G401.6 (cell line): ENCODE measurements at regions not wholly inside any gene's neighbourhood (a gene's known extent, or its start where the extent isn't known, plus 50 kb on each side); places are given as distances from the start of the nearest gene placed in this dataset.

Experiments
- FAIRE-seq: peaks from 2 replicates; lab custom pipeline; 2012; peaks lifted over from hg19 to GRCh38; lab: Jason Lieb, UNC

DNA sequence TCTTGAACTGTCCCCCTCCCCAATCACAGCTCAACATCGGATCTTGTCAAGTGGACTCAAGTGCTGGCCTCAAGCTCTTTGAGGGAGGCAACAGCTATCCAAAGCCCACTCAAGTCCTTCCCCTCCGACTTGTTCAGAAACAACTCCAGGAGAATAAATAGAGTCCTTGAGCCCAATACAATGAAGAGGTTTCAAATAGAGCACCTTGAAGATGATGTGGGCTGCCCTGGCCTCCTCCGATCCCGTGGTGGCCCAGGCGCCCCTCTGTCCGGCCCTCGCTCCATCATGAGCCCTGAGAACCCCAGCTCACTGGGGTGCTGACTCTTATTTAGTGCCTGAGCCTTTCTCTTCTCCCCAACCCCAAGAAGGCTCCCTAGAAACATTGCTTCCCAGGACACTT is 164.3 kb upstream of the PMEPA1 start:
- FAIRE-seq = no peak

- FAIRE-seq = no peak
These were observed 163.1 kb upstream of the PMEPA1 start for GRCh38 chr20:57872816-57873409.

GRCh38 chr20:57871237-57871632 is 161.4 kb upstream of the PMEPA1 start:
- no peak for FAIRE-seq

GRCh38 chr20:57870597-57871236 is 160.9 kb upstream of the PMEPA1 start:
- no peak for FAIRE-seq

- no peak for FAIRE-seq
These were observed 160.1 kb upstream of the PMEPA1 start for GRCh38 chr20:57869951-57870315.

DNA sequence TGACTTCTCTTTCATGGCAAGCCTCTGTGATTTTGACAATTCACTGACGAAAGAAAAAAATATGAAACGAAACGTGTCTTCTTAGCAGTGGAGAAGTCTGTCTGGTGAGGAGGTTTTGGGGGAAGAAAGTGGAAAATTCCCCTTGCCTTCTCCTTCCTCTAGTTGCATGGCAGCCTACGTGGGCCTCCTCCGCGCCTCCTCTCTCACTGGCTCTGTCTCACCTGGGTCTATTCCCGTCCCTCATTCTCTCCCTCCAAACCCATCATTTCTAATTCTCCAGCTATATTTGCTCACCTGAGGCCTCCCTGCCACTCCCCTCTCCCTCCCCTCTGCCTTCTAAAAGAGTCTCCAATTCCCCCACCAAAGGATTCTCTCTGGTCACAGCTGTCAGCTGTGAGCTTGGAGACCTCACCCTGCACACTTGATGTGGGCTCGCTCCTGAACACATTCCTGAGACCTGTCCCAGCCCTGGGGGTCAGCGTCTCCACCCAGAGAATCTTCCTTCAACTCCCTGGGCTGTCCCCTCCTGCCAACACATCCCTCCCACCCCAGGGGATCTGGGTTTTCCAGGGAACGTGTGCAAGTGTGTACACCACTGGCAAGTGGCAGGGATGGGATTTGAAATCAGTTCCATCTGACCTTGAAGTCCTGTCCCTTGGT is 159.6 kb upstream of the PMEPA1 start:
- FAIRE-seq = no peak

DNA sequence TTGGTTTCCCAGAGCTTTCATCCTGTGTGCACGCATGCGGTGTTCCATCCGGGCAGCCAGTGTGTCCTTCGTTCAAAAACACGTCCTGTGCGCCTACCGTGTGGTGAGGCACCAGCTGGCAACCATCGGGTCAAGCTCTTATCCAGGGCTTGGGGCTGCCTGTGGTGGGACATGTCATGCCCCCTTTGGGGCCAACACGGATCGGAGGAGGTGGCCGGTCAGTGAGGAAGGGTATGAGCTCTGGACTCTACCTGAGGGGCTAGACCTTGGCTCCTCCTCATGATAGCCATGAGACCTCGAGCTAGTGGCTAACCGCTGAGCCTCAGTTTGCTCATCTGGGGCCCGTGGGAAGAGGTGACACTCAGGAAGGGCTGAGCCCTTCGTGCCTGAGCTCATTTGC is 158.5 kb upstream of the PMEPA1 start:
- FAIRE-seq = no peak

DNA sequence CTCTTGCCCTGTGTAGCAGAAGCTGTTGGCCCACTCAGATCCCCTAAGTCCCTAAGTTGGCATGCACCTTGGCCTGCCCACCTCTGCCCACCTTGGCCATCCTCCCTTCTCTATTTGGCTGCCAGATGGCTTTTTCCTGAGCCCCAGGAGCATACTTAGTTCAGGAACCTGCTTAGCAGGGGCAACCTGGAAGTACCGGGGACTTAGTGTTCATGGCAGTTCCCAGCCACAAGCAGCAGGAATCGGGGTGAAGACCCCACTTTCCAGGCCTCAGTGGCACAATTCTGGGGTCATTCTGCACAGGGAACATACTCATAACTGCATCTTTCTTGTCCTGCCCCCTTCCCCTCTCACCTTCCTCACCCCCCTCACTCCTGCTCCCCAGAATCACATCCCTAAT is 158.0 kb upstream of the PMEPA1 start:
- no peak for FAIRE-seq

DNA sequence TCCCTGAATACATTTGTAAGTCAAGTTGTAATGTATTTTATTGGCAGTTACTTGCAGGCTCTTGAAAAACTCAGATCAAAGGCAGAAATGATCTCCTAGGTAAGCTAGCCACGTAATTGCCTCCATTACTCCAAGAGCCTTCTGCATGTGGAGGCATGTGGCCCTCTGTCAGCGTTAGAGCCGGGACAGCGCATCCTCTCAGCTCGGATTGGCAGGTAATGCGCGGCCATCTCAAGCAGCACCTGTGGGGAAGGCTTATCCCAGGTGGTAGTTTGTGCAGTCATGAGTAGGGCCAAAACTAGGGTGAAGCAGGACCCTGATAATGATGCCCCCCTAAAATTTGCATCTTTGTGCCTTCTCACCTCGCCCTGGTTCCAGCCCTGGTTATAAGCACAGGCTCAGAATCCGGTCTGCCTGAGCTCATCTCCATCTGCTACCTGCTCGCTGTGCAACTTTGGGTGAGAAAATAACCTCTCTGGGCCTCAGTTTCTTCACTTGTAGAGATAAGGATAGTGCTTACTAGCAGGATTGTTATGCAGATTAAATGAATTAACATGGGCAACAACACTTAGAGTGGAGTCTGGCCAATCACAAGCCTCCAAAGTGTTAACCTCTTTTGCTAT is 157.5 kb upstream of the PMEPA1 start:
- no peak for FAIRE-seq

- FAIRE-seq = no peak
These were observed 156.7 kb upstream of the PMEPA1 start for GRCh38 chr20:57866250-57867106.

- FAIRE-seq = no peak
These were observed 155.5 kb upstream of the PMEPA1 start for GRCh38 chr20:57865266-57865665.

DNA sequence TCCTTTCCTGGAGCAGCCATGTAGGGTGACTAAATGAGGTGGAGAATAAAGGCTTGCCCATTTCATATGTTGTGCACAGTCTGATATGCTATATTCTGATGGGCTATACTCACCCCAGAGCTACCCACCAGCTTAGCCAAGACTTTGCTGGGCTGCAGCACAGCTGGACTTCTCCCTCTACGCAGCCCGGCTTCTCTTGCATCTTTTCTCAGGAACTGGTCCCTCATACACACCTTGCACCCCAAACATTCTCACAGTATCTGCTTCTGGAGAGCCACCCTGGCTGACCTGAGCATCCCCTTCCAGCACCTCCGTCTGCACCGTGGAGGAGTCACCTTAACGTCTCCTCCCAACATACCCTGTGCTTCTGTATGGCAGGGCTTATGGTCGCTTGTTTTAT is 150.8 kb upstream of the PMEPA1 start:
- FAIRE-seq = no peak

DNA sequence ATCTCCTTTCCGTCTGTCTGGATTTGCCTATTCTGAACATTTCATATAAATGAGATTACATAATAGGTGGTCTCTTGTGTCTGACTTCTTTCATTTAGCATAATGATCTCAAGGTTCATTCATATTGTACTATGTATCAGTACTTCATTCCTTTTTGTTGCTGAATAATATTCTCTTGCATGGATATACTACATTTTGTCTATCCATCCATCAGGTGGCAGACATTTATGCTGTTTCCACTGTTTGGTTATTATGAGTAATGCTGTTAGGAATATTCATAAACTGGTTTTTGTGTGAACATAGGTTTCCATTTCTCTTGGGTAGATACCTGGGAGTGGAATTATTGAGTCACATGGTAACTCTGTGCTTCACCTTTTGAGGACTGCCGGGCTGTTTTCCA is 148.2 kb upstream of the PMEPA1 start:
- FAIRE-seq = no peak

DNA sequence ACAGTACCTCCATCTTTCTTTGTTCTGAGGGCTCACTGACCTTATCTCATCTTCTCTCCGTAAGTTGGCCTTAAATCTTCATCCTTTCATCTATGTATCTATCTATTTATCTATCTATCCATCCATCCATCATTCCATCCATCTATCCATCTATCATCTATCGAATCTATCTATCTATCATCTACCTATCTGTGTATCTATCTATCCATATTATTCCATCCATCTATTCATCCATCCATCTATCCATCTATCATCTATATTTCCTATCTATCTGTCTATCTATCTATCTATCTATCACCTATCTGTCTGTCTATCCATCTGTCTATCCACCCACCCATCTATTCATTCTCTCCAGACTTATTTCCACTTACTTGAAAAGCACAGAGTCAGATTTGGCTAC is 147.3 kb upstream of the PMEPA1 start:
- FAIRE-seq = no peak

DNA sequence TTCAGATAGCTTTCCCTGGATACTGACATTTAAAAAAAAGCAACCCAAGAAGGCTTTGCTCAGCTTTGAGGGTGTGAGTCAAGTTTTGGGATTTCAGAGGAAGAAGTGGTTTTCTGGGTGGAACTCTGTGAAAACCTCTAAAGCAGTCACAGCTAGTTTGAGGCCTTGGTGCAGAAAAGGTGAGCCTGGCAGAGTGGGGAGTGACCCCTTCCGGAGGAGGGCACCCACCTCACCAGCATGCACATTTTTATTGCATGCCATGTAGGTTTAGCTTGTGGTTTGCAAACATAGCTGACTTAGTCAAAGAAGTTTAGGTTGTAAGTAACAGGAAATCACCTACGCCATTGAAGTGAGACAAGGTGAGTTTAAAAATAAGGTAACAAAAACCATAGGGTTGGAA is 146.8 kb upstream of the PMEPA1 start:
- no peak for FAIRE-seq

DNA sequence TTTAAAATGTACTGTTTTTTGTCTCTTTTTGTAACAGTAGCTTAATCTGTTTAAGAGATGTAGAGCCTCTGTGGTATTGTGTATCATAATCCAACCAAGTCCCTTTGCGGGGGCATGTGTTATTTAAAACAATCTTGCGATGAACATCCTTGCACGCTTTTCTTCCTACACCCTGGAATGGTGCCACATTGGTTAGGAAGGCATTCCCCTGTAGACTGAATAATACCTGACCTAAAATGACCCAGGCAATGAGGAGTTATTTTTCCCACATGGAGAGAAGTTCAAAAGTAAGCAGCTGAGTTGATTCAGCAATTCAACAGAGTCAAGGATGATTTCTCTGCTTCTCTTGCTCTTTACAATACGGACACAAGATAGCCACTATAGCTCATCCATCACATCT is 142.0 kb upstream of the PMEPA1 start:
- no peak for FAIRE-seq

DNA sequence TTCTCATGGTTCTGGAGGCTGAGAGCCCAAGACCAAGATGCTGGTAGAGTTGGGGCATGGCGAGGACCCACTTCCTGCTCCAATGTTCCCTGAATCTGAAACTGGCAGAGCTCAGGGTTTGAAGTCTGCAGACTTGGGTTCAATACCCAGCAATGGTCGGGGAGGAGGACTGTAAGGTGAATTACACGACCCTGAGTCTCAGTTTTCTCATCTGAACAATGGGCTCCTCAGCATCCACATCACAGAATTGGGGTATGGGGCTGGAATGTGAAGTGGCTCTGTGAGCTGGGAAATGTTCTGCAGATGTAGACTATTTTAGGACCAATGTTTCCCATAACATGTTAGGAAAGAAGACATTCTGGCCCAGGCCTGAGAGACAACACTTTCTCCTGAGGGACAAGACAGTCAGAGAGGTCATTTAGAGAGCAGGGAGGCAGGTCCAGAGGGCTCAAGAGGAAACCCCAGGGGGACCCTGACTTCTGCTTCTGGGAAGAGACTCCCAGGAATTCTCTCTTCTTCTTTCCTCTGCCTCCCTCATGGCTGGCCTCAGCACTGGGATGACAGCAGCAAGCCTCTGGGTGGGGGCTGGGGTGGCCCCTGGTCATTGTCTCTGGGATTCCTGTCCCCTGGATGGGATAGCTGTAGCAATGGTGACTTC is 141.3 kb upstream of the PMEPA1 start:
- no peak for FAIRE-seq

DNA sequence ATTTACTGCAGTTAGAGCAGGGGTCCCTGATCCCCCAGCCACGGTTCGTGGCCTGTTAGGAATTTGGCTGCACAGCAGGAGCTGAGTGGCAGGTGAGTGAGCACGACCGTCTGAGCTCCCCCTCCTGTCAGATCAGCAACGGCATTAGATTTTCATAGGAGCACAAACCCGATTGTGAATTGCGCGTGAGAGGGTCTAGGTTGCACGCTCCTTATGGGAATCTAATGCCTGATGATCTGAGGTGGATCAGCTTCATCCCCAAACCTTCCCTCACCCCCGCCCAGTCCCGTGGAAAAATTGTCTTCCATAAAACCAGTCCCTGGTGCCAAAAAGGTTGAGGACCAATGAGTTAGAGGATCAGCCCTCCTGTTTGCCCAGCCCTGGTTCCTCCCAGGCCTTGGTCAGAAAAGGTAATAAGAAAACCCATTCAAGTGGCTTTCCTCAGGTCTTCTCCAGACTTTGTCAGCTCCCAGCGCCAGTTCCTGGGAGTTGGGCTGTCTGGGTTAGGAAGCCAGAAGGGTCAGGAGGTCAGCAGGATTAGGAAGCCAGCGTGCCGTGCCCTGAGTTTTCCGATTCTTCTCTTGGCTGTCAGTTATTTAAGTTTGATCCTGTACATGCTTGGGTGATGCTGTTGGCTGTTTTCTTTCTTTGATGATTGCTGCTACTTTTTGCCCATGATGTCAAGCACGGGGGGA is 139.9 kb upstream of the PMEPA1 start:
- no peak for FAIRE-seq

GRCh38 chr20:57849121-57849520 is 139.3 kb upstream of the PMEPA1 start:
- FAIRE-seq = no peak

- no peak for FAIRE-seq
These were observed 138.5 kb upstream of the PMEPA1 start for GRCh38 chr20:57848282-57848681.

GRCh38 chr20:57847104-57847503 is 137.3 kb upstream of the PMEPA1 start:
- FAIRE-seq = no peak
